GM12864 (cell line): ENCODE measurements at regions not wholly inside any gene's neighbourhood (a gene's known extent, or its start where the extent isn't known, plus 50 kb on each side); places are given as distances from the start of the nearest gene placed in this dataset.

Source experiments
- DNase-seq: peaks from one replicate; pipeline ENCODE4 v3.0.0-alpha.2; 2011; ENCODE audit warnings: low read depth
- H3K4me3 ChIP-seq: 2 replicates; pipeline ENCODE4 v1.5.1; 2011; ENCODE audit warnings: mild to moderate bottlenecking, low read depth, low read length, control low read depth
- TF ChIP-seq, protein P1 (sequence below): IDR thresholded peaks from 2 replicates; pipeline ENCODE4 v1.5.1; 2011; ENCODE audit warnings: low read depth, mild to moderate bottlenecking, moderate library complexity, low read length, control low read depth, inconsistent platforms; ENCODE audit errors: missing control alignments

- no peak for DNase-seq
These were observed 155.3 kb upstream of the INHBA start for GRCh38 chr7:41858201-41858600.

GRCh38 chr7:41855798-41856197 is 152.9 kb upstream of the INHBA start:
- H3K4me3 ChIP-seq, result no peak overlapping the region
- TF ChIP-seq, protein P1, sequence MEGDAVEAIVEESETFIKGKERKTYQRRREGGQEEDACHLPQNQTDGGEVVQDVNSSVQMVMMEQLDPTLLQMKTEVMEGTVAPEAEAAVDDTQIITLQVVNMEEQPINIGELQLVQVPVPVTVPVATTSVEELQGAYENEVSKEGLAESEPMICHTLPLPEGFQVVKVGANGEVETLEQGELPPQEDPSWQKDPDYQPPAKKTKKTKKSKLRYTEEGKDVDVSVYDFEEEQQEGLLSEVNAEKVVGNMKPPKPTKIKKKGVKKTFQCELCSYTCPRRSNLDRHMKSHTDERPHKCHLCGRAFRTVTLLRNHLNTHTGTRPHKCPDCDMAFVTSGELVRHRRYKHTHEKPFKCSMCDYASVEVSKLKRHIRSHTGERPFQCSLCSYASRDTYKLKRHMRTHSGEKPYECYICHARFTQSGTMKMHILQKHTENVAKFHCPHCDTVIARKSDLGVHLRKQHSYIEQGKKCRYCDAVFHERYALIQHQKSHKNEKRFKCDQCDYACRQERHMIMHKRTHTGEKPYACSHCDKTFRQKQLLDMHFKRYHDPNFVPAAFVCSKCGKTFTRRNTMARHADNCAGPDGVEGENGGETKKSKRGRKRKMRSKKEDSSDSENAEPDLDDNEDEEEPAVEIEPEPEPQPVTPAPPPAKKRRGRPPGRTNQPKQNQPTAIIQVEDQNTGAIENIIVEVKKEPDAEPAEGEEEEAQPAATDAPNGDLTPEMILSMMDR, result no peak
- no peak for DNase-seq

More at GRCh38 chr7:41858201-41858600, 155.3 kb upstream of the INHBA start:
- H3K4me3 ChIP-seq, result no peak overlapping the region
- TF ChIP-seq, protein P1, result no peak

DNA sequence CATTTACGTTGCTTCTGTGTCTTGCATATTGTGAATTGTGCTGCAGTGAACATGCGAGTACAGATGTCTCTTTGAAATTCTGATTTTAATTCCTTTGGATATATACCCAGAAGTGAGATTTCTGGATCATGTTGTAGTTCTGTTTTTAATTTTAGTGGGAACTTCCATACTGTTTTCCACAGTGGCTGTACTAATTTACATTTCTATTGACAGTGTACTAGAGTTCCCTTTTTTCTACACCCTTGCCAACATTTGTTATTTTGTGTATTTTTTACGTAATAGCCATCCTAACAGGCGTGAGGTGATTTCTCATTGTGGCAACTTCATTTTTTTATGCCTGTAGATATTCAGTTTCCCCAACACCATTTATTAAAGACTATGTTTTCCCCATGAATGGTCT is 144.7 kb upstream of the INHBA start:
- H3K4me3 ChIP-seq, result no peak overlapping the region
- DNase-seq, result no peak
- TF ChIP-seq, protein P1, result no peak

- TF ChIP-seq, protein P1, result no peak
- DNase-seq, result no peak
- no peak overlapping the region for H3K4me3 ChIP-seq
These were observed 144.3 kb upstream of the INHBA start for GRCh38 chr7:41847151-41847550.

- no peak for DNase-seq
These were observed 140.1 kb upstream of the INHBA start for GRCh38 chr7:41842956-41843355.

GRCh38 chr7:41837916-41838315 is 135.0 kb upstream of the INHBA start:
- TF ChIP-seq, protein P1, result no peak
- no peak for DNase-seq
- H3K4me3 ChIP-seq, result no peak overlapping the region

More at GRCh38 chr7:41842956-41843355, 140.1 kb upstream of the INHBA start:
- TF ChIP-seq, protein P1, result no peak
- no peak overlapping the region for H3K4me3 ChIP-seq

GRCh38 chr7:41835976-41836530 is 133.2 kb upstream of the INHBA start:
- H3K4me3 ChIP-seq, result no peak overlapping the region
- TF ChIP-seq, protein P1, result no peak
- DNase-seq, result no peak
